HepG2 (cell line): ENCODE measurements at regions not wholly inside any gene's neighbourhood (a gene's known extent, or its start where the extent isn't known, plus 50 kb on each side); places are given as distances from the start of the nearest gene placed in this dataset.

ENCODE experiments used
- ATAC-seq: fragments of 200-7000 bp; cut with Tn5 transposase; 3 replicates; pipeline ENCODE4 v1.9.1; 2020; ENCODE audit warnings: mild to moderate bottlenecking, moderate library complexity
- BruUV-seq: library from RNA; stranded (reverse); fragments of 400-500 nt; replicated peaks from 2 replicates; lab custom pipeline; 2021; lab: Mats Ljungman, UMichigan
- CTCF ChIA-PET: fragments of 300-600 bp; formaldehyde crosslinking; extraction: SDS; loops from one replicate; lab custom pipeline; 2021; ENCODE audit warnings: low total read pairs, inconsistent platforms, low intra/inter-chr PET ratio; lab: Yijun Ruan, JAX
- POLR2A ChIA-PET: fragments of 350-600 bp; sonication (Branson Sonifier 250); formaldehyde crosslinking; loops from one replicate; lab custom pipeline; 2020; ENCODE audit warnings: antibody characterized with exemption, inconsistent platforms; lab: Yijun Ruan, JAX
- DNase-seq: peaks from one replicate; pipeline ENCODE4 v3.0.0-alpha.2; 2015; ENCODE audit warnings: low spot score
- FAIRE-seq: peaks from 3 replicates; lab custom pipeline; 2011; peaks lifted over from hg19 to GRCh38; lab: Jason Lieb, UNC
- H2AFZ ChIP-seq: one replicate; pipeline ENCODE4 v1.6.1; 2011; ENCODE audit warnings: low read length, inconsistent platforms
- H3K27ac ChIP-seq: fragments of 300-600 bp; 3 replicates; pipeline ENCODE4 v1.8.0; 2011; ENCODE audit warnings: mixed run types, mild to moderate bottlenecking, mixed read lengths, low read length, inconsistent platforms; ENCODE audit not compliant: insufficient read depth; ENCODE audit errors: extremely low read length
- H3K27me3 ChIP-seq, 2 experiments: fragments of 200-600 bp in 1 of 2; 2 replicates in 1 of 2; 3 replicates in 1 of 2; pipeline versions ENCODE4 v1.6.0 to v1.8.0; 2011; ENCODE audit warnings: low read length in 2 of 2, mild to moderate bottlenecking in 2 of 2, moderate library complexity in 2 of 2, inconsistent platforms in 1 of 2; ENCODE audit not compliant: insufficient read depth in 2 of 2, control insufficient read depth in 1 of 2
- H3K36me3 ChIP-seq, 2 experiments: fragments of 200-600 bp in 1 of 2; replicated peaks in 1 of 2; 2 replicates in 1 of 2; 3 replicates in 1 of 2; pipeline versions ENCODE4 v1.5.1 to v1.8.0; 2011; ENCODE audit warnings: low read length in 2 of 2, inconsistent platforms in 1 of 2; ENCODE audit not compliant: insufficient read depth in 2 of 2, control insufficient read depth in 1 of 2
- H3K4me1 ChIP-seq: 2 replicates; pipeline ENCODE4 v1.5.1; 2012; ENCODE audit warnings: low read length, inconsistent platforms; ENCODE audit not compliant: insufficient read depth
- H3K4me2 ChIP-seq: 2 replicates; pipeline ENCODE4 v1.6.0; 2011; ENCODE audit warnings: low read depth, low read length, inconsistent platforms
- H3K4me3 ChIP-seq, 3 experiments: fragments of 200-600 bp in 1 of 3; sonication (generic), shearing (Covaris generic) in 1 of 3; replicated peaks in 1 of 3; 2 replicates each; pipeline ENCODE4 v1.5.1; 2011 to 2016; ENCODE audit warnings: low read length in 3 of 3, inconsistent platforms in 2 of 3, low read depth in 2 of 3, mild to moderate bottlenecking in 2 of 3, control low read depth in 1 of 3, mixed read lengths in 1 of 3; ENCODE audit not compliant: insufficient read depth in 1 of 3
- H3K79me2 ChIP-seq: one replicate; pipeline ENCODE4 v1.6.1; 2011; ENCODE audit warnings: low read length, inconsistent platforms; ENCODE audit not compliant: insufficient read depth
- H3K9ac ChIP-seq: 2 replicates; pipeline ENCODE4 v1.6.0; 2011; ENCODE audit warnings: mild to moderate bottlenecking, low read depth, low read length, inconsistent platforms; ENCODE audit not compliant: insufficient read depth
- H3K9me3 ChIP-seq: 2 replicates; pipeline ENCODE4 v1.5.1; 2012; ENCODE audit warnings: mild to moderate bottlenecking, low read length
- H4K20me1 ChIP-seq: 2 replicates; pipeline ENCODE4 v1.6.0; 2011; ENCODE audit warnings: inconsistent platforms, mild to moderate bottlenecking, low read length, moderate library complexity; ENCODE audit not compliant: insufficient read depth
- ADNP ChIP-seq: sonication (generic); formaldehyde crosslinking; IDR thresholded peaks from 2 replicates; pipeline ENCODE4 v1.4.0; 2020; ENCODE audit warnings: missing genetic modification reagents
- RNF219 ChIP-seq: sonication (generic); formaldehyde crosslinking; IDR thresholded peaks from 2 replicates; pipeline ENCODE4 v1.5.0; 2020; ENCODE audit warnings: mild to moderate bottlenecking, missing genetic modification reagents
- SRY ChIP-seq: sonication (generic); formaldehyde crosslinking; IDR thresholded peaks from 2 replicates; pipeline ENCODE4 v1.8.0; 2022; ENCODE audit warnings: mild to moderate bottlenecking, missing genetic modification reagents
- WGBS: methylation state at CpG from one replicate; pipeline ENCODE4 v1.1.6; 2017; ENCODE audit warnings: low lambda C conversion rate; 5-methylcytosine and 5-hydroxymethylcytosine counted together
- in situ Hi-C: cut with HindIII; loops from 2 replicates; pipeline ENCODE4 v1.10.0; 2017; ENCODE audit warnings: low pct_unique_long_range_greater_than_20kb; ENCODE audit not compliant: extremely low pct_ligation_motif_present
- intact Hi-C: fragments of 100-400 bp; cut with micrococcal nuclease; formaldehyde crosslinking; loops from one replicate; pipeline ENCODE4 v1.10.0; 2022; ENCODE audit not compliant: unreplicated experiment
- TF ChIP-seq, protein P1 (sequence below): sonication (generic); IDR thresholded peaks from 2 replicates; pipeline ENCODE4 v1.6.1; 2016; ENCODE audit warnings: low read depth, borderline replicate concordance

DNA sequence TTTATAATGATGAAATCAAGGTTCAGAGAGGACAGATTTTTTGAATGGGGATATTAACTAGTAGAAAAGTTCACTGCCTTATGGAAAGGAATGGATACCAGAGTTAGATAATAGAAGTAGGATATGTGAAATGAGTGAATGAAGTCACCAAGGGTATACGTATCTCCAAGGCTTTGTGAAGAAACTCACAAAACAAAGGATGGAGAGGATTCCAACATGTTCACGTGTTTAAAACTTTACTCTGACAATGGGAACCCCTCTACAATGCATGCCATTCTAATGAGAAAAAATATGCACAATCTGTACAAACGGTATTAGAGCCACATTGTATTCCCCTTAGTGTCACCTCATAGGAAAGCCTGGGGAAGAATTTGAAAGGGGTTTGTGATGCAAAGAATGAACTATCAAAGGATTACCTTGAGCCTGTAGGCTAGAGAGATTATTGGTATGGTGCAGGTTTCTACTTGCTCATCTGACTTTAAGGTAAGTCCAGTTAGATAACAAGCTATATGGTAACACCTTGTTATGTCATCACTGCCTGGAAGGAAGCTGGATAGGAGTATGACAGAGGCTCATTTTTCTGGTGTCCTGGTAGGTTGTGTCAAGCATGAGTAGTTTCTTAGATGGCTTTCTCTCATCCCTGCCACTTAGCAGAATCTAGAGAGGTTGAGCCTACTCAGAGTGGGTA is 250.3 kb upstream of the SEMA6A start:
- H3K4me1 ChIP-seq: peaks cover 6% of the 10 kb centered on the region
- H3K4me3 ChIP-seq: no peak overlapping the region
- H4K20me1 ChIP-seq: no peaks in the 10 kb centered on the region
- no peak overlapping the region for H2AFZ ChIP-seq
- 39% methylated on average over 3 of the region's 3 CpGs for WGBS
- FAIRE-seq: no peak
- intact Hi-C loops: no loop called here
- TF ChIP-seq, protein P1, sequence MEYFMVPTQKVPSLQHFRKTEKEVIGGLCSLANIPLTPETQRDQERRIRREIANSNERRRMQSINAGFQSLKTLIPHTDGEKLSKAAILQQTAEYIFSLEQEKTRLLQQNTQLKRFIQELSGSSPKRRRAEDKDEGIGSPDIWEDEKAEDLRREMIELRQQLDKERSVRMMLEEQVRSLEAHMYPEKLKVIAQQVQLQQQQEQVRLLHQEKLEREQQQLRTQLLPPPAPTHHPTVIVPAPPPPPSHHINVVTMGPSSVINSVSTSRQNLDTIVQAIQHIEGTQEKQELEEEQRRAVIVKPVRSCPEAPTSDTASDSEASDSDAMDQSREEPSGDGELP: no peak
- no peak for TF ChIP-seq RNF219
- TF ChIP-seq ADNP (CRISPR knock-in tag): no peak
- no peak for TF ChIP-seq SRY (CRISPR knock-in tag)
- TF ChIP-seq, all 625 proteins: peak for 0
- POLR2A ChIA-PET: no interaction called here
- no TSS peak for BruUV-seq
- no peaks in the 10 kb centered on the region; a peak in 1 of 5 replicates for H3K27me3 ChIP-seq
- in situ Hi-C loops: no loop called here
- no peak for DNase-seq
- no peak overlapping the region for H3K27ac ChIP-seq
- no peaks in the 10 kb centered on the region for H3K9me3 ChIP-seq
- no peaks in the 10 kb centered on the region for H3K36me3 ChIP-seq
- ATAC-seq: no peak
- CTCF ChIA-PET: no interaction called here
- no peaks in the 10 kb centered on the region for H3K79me2 ChIP-seq
- no peak overlapping the region for H3K9ac ChIP-seq
- H3K4me2 ChIP-seq: no peak overlapping the region
